HG02970 (cell line): ENCODE measurements at regions not wholly inside any gene's neighbourhood (a gene's known extent, or its start where the extent isn't known, plus 50 kb on each side); places are given as distances from the start of the nearest gene placed in this dataset.

Experiments used
- ATAC-seq: cut with Tn5 transposase; IDR thresholded peaks from one replicate; pipeline ENCODE4 v1.9.1; 2021; ENCODE audit warnings: mild to moderate bottlenecking, moderate library complexity, moderate number of reproducible peaks; ENCODE audit not compliant: unreplicated experiment, low FRiP score

DNA sequence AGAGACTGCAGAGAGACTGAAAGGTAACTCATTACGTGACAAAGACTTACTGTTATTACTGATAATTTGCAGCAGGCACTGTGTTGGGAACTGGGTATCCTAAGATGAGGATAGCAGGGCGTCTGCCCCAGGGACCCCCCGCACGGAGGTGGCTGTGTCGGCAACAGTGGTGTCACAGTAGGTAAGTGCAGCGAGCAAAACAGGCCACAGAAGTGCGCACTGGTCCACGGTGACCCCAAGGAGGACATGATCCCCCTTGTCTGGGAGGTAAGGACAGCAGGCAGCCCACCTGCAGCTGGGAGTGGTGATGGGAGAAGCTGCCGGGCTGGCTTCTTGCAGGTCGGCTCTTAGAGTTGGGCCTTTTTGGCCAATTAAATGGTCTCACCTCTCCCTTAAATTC, 82.9 kb downstream of the FAM43A start:
- no peak for ATAC-seq

DNA sequence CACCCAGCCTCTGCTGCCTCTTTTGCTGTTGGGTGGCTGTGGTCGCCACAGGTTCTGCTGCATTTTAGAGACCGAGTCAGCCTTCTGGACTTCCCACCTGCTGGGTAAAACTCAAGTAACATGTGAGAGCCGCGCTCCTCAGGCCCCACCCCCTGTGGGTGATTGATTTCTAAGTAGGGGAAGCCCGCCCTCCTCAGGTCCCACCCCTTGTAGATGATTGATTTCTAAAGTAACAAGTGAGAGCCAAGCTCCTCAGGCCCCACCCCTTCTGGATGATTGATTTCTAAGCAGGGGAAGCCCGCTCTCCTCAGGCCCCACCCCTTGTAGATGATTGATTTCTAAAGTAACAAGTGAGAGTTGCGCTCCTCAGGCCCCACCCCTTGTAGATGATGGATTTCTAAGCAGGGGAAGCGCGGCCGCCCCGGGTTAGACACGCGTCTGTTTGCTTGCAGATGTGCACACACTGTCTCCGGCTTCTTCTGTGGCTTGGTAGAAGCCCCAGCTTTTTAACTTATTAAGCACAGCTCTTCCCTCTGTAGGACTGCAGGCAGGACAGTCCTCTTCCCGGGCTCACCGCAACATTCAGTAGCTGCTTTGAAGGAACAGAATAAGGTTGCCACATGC, 83.4 kb downstream of the FAM43A start:
- ATAC-seq, result peak; percentile 95

DNA sequence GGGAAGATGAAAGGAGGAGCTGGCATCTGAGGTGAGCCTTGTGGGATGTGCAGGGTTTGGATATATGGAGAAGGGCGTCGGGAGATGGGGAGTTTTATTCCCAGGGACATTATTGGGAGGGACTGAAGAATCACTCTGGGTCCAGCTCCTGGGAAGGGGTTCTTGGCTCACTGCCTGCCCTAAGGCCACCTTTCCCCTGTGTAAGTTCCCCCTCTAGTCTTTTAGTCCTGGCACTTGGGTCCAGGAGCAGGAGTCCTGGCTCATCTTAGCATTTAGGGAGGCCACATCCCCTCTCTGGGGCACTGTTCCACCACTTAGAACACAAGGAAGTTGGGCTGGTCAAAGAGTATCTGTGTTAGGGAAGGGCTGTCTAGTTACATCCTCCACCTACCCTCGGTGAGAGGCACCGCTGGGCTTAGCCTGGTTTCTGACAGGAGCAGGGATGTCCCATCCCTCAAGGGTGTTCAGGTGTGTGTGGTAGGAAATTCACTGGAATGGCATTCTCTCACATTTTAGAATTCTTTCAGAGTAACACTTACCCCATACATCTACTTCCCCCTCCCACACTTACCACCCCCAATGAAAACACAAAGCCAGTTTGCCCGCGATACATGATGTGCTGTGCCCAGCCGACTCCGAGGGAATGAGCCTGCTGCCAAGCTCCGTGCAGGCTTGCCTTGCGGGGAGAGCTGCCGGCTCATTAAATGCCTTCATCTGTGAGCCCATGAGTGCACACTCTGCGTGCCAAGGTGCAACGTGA, 86.7 kb downstream of the FAM43A start:
- ATAC-seq, result no peak

- ATAC-seq, result no peak
Observed at GRCh38 chr3:194773216-194773615, 87.5 kb downstream of the FAM43A start.

DNA sequence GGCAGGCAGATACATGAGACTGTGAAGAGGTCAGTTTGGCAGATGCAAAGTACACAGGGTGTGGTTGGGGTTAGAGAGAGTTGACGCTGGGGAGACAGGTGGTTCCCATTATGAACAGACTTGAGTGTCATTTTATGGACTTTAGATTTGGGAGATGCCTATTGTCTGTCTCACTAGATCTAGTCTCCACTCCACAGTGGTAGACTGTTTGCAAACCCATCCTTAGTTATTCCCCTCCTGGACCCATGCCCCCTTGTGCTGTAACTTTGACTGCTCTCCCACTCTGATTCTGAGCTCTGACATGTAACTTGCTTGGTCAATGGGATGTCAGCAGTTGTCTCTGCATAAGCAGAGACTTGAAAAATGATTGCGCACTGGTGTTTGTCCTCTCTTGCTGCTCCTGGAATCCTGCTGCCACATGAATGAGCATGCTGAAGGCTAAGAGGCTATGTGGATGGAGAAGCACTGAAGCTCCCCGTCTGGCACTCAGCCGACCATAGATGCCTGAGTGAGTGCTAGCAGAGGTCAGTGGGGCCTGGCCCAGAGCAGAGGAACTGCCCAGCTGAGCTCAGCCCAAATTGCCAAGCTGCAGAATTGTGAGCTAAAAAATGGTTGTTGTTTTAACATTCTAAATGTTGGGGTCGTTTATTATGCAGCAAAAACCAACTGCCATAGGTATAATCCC, 88.2 kb downstream of the FAM43A start:
- no peak for ATAC-seq

- no peak for ATAC-seq
Observed at GRCh38 chr3:194775266-194775665, 89.6 kb downstream of the FAM43A start.

GRCh38 chr3:194775731-194776130, 90.0 kb downstream of the FAM43A start:
- ATAC-seq, result no peak

DNA sequence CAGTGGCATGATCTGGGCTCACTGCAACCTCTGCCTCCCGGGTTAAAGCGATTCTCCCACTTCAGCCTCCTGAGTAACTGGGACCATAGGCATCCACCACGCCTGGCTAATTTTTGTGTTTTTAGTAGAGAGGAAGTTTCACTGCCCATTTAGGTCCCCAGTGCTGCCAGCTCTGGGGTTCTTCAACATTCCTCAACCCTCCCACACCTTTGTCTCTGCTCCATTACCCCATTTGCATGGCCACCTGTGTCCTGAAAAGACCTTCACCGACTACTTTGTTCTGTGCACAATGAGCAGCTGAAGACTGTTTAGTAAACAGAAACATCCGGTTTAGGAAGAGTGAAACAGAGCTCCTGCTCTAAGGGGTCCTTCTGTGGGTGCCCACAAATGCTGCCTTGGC, 92.0 kb downstream of the FAM43A start:
- ATAC-seq, result no peak

DNA sequence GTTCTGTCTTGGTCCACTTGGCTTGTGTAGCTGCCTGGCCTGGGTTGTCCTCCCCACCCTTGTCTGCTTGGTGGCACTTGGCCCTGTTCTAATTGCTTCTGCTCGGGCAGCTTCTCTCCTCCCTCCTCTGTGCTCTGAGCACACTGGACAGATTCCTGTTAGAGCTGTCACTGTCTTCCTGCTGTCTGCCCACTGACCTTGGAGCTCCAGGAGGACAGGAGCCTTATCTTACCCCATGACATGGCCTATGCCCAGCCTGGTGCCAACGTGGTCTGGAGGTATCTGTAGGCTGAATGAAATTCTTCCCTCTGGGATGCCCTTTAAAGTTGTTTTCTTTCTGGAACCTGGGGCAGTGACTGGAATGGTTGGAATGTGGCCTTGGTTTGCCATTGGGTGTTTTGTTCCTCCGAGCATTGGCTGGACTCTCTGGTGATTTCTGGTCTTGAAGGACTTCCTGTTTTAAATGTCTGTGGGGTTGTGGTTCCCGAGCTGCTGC, 94.1 kb downstream of the FAM43A start:
- no peak for ATAC-seq

DNA sequence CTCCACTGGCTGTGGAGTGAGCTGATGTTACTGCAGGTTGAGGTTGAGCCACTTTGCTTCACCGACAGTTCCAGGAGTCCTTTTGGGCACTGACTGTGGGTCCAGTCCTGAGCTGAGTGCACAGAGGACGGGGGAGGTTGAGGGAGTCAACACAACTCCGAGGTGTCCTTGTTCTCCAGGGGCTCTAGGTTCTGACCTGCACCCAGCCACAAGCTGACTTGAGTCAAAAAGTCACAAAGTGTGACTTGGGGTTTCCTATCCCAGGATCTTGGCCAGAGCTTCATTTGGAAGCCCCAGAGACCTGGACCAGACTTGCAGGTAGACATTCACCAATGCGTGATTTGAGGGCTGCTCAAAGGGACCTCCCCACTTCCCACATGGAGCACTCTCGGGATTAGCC, 95.0 kb downstream of the FAM43A start:
- no peak for ATAC-seq

DNA sequence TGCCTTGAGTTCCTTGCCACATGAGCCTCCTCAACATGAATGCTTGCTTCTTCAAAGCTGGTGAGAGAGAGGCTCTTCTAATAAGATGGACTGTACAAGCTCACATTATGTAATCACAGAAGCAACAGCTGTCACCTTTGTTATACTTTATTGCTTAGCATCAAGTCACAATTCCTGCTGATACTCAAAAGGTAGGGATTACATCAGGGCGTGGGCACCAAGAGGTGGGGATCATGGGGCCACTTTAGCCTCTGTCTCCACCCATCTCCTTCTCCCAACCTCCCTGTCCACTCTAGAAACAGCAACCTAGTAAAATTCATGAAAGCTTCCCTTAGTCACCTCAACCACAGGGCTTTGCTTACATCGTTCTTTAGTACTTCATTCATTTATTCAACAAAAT, 95.9 kb downstream of the FAM43A start:
- ATAC-seq, result no peak

DNA sequence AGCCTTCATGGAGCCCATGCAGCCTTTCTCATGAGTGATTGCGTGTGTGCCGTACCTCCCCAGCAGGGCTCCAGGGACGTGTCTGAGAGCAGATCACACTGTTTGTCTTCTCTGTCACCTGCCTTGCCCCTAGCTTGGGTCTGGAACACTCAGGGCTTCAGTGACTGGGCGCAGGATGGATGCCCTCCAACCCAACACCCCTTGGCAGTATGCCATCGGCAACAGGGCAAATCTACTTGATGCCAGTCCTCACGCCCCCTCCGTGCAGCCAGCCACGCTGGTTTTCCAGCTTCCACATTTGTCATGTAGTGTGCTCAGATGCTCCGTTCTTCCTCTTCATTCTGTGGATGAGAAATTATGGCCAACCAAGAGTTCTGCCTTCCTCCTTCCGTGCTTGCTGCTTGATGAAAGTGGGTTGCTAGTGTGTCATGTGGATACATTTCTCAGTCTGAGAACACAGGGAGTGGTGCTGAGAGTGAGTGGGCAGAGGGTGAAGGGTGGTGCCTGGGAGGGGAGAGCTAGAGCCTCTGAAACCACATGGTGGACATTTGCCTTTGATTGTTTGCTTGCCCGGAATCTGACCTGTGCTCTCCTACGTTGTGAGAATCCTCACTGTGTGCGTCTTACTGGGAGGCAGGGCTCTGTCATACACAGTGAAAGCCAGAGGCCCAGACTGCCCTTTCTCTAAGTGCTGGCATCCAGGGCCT, 97.2 kb downstream of the FAM43A start:
- ATAC-seq, result no peak

DNA sequence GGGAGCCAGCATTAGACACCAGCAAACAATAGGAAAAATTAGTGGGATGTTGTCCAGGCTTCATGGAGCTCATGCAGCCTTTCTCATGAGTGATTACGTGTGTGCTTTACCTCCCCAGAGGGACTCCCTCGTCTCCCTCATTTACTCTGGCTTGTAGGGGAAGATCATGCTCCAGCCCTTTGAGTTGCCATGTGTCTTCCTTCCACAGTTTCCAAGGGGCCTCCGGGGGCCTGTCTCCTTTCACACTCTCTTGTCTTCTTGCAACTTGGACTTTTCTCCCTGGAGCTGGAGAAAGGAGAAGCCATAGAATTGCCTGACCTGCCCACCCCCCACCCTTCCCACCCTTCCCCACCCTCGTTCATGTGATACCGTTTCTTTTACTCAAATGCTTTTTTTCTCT, 98.7 kb downstream of the FAM43A start:
- no peak for ATAC-seq

DNA sequence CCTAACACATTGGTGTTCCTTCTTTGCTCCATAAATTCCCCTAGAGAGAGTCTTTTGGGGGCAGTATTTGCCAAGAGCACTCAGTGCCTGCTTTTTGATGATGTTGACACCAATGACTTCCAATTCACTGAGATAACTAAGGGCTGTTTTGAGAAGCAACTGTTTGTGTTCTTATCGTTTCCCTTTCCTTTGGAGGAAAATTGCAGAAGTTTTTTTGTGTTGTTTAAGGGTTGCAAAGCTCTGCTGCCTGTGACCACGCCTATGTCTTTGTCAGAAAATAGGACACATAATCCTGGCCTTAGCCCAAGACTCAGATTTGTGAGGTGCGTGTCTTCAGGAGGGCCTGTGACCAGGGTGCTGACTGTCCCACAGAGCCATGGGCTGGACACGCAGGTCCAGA, 99.6 kb downstream of the FAM43A start:
- no peak for ATAC-seq

GRCh38 chr3:194787072-194787471, 101.4 kb downstream of the FAM43A start:
- no peak for ATAC-seq

- no peak for ATAC-seq
Observed at GRCh38 chr3:194787650-194788049, 102.0 kb downstream of the FAM43A start.

GRCh38 chr3:194792368-194792767, 106.7 kb downstream of the FAM43A start:
- no peak for ATAC-seq

GRCh38 chr3:194797555-194798250, 112.0 kb downstream of the FAM43A start:
- ATAC-seq, result no peak

DNA sequence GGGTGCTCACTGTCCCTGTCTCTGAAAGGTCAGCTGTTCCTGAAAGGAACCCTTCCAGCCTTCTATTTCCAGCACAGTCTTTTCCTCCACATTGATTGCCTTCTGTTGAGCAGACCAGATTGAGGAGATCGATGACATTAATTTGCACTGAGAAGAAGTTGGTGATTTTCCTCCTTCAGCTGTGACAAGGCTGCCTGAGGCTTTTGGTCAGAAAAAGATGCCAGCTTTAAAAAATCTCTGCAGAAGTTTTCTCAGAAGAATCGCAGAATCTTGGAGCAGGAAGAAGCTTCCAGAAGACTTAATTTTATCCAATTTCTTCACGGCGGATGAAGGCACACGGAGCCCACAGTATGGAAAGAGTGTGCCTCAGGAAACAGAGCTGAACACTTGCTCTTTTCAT, 112.8 kb downstream of the FAM43A start:
- ATAC-seq, result no peak

- ATAC-seq, result no peak
Observed at GRCh38 chr3:194800002-194800401, 114.3 kb downstream of the FAM43A start.
